CD14-positive monocyte (primary cell): ENCODE measurements at regions not wholly inside any gene's neighbourhood (a gene's known extent, or its start where the extent isn't known, plus 50 kb on each side); places are given as distances from the start of the nearest gene placed in this dataset.

Source experiments
- DNase-seq, 3 donors: peaks; one replicate each; pipeline ENCODE4 v3.0.0-alpha.2; 2011 to 2022
- H2AFZ ChIP-seq: 2 replicates; pipeline ENCODE4 v1.6.0; 2012; ENCODE audit warnings: mild to moderate bottlenecking, low read depth, low read length, inconsistent platforms; ENCODE audit not compliant: insufficient read depth, poor library complexity, severe bottlenecking
- H3K27ac ChIP-seq, 2 donors: 1 replicate in 1 of 2; 2 replicates in 1 of 2; pipeline ENCODE4 v1.5.1; 2012 to 2013; ENCODE audit warnings: low read length in 2 of 2, control low read depth in 1 of 2, inconsistent platforms in 1 of 2, low read depth in 1 of 2, mild to moderate bottlenecking in 1 of 2
- H3K27me3 ChIP-seq, 2 donors: one replicate each; pipeline versions ENCODE4 v1.6.0 to v1.6.1; 2011 to 2013; ENCODE audit warnings: low read length in 2 of 2; ENCODE audit not compliant: control insufficient read depth in 2 of 2, insufficient read depth in 2 of 2
- H3K36me3 ChIP-seq, 2 donors: replicated peaks in 1 of 2; 1 replicate in 1 of 2; 2 replicates in 1 of 2; pipeline versions ENCODE4 v1.5.1 to v1.6.1; 2012 to 2013; ENCODE audit warnings: low read length in 2 of 2, control low read depth in 1 of 2, inconsistent platforms in 1 of 2, mild to moderate bottlenecking in 1 of 2; ENCODE audit not compliant: insufficient read depth in 2 of 2, control insufficient read depth in 1 of 2
- H3K4me1 ChIP-seq, 2 donors: 1 replicate in 1 of 2; 2 replicates in 1 of 2; pipeline versions ENCODE4 v1.5.1 to v1.6.1; 2012 to 2013; ENCODE audit warnings: low read length in 2 of 2, control low read depth in 1 of 2, inconsistent platforms in 1 of 2, mild to moderate bottlenecking in 1 of 2, moderate library complexity in 1 of 2; ENCODE audit not compliant: insufficient read depth in 2 of 2, control insufficient read depth in 1 of 2
- H3K4me2 ChIP-seq: replicated peaks from 2 replicates; pipeline ENCODE3; 2012; ENCODE audit warnings: low read length, moderate library complexity, mild to moderate bottlenecking; ENCODE audit not compliant: poor library complexity, severe bottlenecking; ENCODE audit errors: extremely low read depth
- H3K4me3 ChIP-seq, 3 experiments: fragments of 200-600 bp in 1 of 3; sonication (generic) in 1 of 3; replicated peaks in 1 of 3; 1 replicate in 2 of 3; 2 replicates in 1 of 3; pipeline ENCODE4 v1.5.1; 2011 to 2013; ENCODE audit warnings: low read length in 3 of 3, mild to moderate bottlenecking in 3 of 3, control low read depth in 2 of 3, low read depth in 2 of 3, inconsistent platforms in 1 of 3, moderate library complexity in 1 of 3
- H3K79me2 ChIP-seq: 2 replicates; pipeline ENCODE4 v1.6.0; 2012; ENCODE audit warnings: mild to moderate bottlenecking, control low read depth, inconsistent platforms, low read length, moderate library complexity; ENCODE audit not compliant: insufficient read depth
- H3K9ac ChIP-seq: 2 replicates; pipeline ENCODE4 v1.6.0; 2017; ENCODE audit warnings: low read length, mild to moderate bottlenecking; ENCODE audit not compliant: insufficient read depth, poor library complexity, severe bottlenecking
- H3K9me3 ChIP-seq, 2 donors: replicated peaks in 1 of 2; 1 replicate in 1 of 2; 2 replicates in 1 of 2; pipeline versions ENCODE4 v1.5.1 to v1.6.1; 2012 to 2013; ENCODE audit warnings: low read length in 2 of 2, control low read depth in 1 of 2; ENCODE audit not compliant: control insufficient read depth in 1 of 2, insufficient read depth in 1 of 2
- H4K20me1 ChIP-seq: 2 replicates; pipeline ENCODE4 v1.6.0; 2012; ENCODE audit warnings: mild to moderate bottlenecking, low read length, control low read depth, moderate library complexity; ENCODE audit not compliant: insufficient read depth
- H3K27ac Mint-ChIP-seq, 7 donors: one replicate each; pipeline ENCODE4 v1.8.0; 2020; ENCODE audit warnings: mild to moderate bottlenecking in 7 of 7, mixed read lengths in 7 of 7, moderate library complexity in 6 of 7, inconsistent platforms in 2 of 7
- H3K27me3 Mint-ChIP-seq, 3 donors: one replicate each; pipeline ENCODE4 v1.8.0; 2021 to 2022; ENCODE audit warnings: low read depth in 3 of 3, mild to moderate bottlenecking in 3 of 3, mixed read lengths in 3 of 3, moderate library complexity in 3 of 3, inconsistent platforms in 1 of 3
- H3K36me3 Mint-ChIP-seq, 2 donors: one replicate each; pipeline ENCODE4 v1.8.0; 2020; ENCODE audit warnings: mixed read lengths in 2 of 2, inconsistent platforms in 1 of 2, mild to moderate bottlenecking in 1 of 2
- H3K4me1 Mint-ChIP-seq: one replicate; pipeline ENCODE4 v1.8.0; 2020; ENCODE audit warnings: mild to moderate bottlenecking, mixed read lengths
- H3K4me3 Mint-ChIP-seq, 2 donors: one replicate each; pipeline ENCODE4 v1.8.0; 2020; ENCODE audit warnings: mild to moderate bottlenecking in 2 of 2, mixed read lengths in 2 of 2, moderate library complexity in 1 of 2
- H3K9me3 Mint-ChIP-seq, 7 donors: one replicate each; pipeline ENCODE4 v1.8.0; 2020 to 2022; ENCODE audit warnings: mixed read lengths in 7 of 7, mild to moderate bottlenecking in 6 of 7, moderate library complexity in 6 of 7, inconsistent platforms in 2 of 7
- CTCF ChIP-seq: fragments of 200-600 bp; IDR thresholded peaks from one replicate; pipeline ENCODE4 v1.8.0; 2022; ENCODE audit warnings: antibody characterized with exemption, mild to moderate bottlenecking
- WGBS: methylation state at CpG from one replicate; pipeline ENCODE4 v1.1.5; 2013; ENCODE audit warnings: missing lambda C conversion rate; ENCODE audit not compliant: insufficient coverage; 5-methylcytosine and 5-hydroxymethylcytosine counted together
- intact Hi-C, 2 donors: fragments of 100-400 bp; cut with micrococcal nuclease; formaldehyde crosslinking; loops; one replicate each; pipeline versions ENCODE4 v1.15.0 to v1.15.1; 2023

DNA sequence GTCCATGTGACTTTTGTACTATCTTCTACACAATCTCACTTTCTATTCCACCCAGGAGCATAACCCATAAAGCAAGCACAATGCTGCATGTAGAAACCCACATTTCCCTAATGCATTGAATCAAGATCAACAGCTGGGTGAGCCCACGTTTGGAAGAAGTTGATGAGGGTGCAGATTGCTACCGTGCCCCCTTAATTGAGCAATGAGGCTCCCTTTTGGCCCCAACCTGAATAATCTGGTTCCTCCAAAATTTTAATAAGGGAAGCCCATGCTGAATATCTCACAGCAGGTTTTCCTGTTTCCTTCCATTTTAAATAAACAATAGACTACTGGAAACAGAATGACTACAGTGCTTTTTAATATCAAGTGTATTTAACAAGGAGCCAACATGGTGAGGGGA is 403.6 kb upstream of the SGCG start:
- intact Hi-C loops, result no loop called here
- DNase-seq, result no peak
- Histone ChIP-seq H3K27ac (no peak overlapping the region), H3K36me3 (no peaks in the 10 kb centered on the region), H4K20me1 (no peaks in the 10 kb centered on the region), H2AFZ (no peak overlapping the region), H3K9ac (no peak overlapping the region), H3K4me2 (no peak overlapping the region), H3K79me2 (no peaks in the 10 kb centered on the region), H3K4me3 (no peak overlapping the region), H3K9me3 (peaks cover 0 to 3% of the 10 kb centered on the region in 2 donors), H3K27me3 (no peaks in the 10 kb centered on the region), H3K4me1 (no peaks in the 10 kb centered on the region)
- Mint-ChIP-seq H3K27me3 (peaks cover 0 to 4% (median 1%) of the 10 kb centered on the region in 3 donors), H3K4me1 (no peaks in the 10 kb centered on the region), H3K4me3 (no peak overlapping the region), H3K36me3 (no peaks in the 10 kb centered on the region), H3K9me3 (peaks cover 0 to 6% (median 2%) of the 10 kb centered on the region in 7 donors), H3K27ac (no peak overlapping the region)
- no CpG with 5 or more reads among the region's 2 CpGs for WGBS
- TF ChIP-seq CTCF, result no peak

DNA sequence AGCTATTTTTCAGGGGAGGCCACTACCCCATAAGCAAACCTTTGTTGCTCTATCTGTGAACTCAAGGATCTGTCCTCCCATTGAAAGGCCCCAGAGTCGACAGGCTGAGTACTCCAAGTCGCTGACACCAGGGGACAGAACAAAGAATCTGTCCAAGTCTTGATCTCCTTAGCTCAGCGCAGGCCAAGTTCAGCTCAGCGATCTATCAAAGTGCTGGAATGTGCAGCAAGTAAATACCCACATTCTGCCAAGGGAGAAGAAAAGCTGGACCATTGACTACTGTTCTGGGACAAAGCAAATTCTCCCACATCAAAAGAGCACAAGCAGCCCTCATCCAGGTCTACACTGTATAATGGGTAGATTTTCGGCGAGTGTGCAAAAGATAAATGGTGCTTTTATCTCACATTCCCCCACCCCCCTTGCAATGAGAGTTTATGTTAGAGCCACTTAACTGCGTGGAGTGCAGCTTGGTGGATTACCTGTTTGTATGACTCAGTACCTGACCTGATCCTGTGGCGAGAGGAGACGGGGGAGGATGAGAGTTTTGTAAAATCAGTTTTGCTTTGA is 391.7 kb upstream of the SGCG start:
- Histone ChIP-seq H3K9ac (no peak overlapping the region), H3K9me3 (no peaks in the 10 kb centered on the region), H3K27me3 (no peaks in the 10 kb centered on the region), H3K79me2 (no peaks in the 10 kb centered on the region), H4K20me1 (no peaks in the 10 kb centered on the region), H3K36me3 (no peaks in the 10 kb centered on the region), H3K27ac (no peak overlapping the region), H3K4me1 (no peaks in the 10 kb centered on the region), H2AFZ (no peak overlapping the region), H3K4me3 (no peak overlapping the region), H3K4me2 (no peak overlapping the region)
- DNase-seq, result no peak
- intact Hi-C loops, result no loop called here
- Mint-ChIP-seq H3K4me1 (no peaks in the 10 kb centered on the region), H3K27ac (no peak overlapping the region), H3K4me3 (no peak overlapping the region), H3K27me3 (peaks cover 0 to 6% (median 3%) of the 10 kb centered on the region in 3 donors), H3K36me3 (no peaks in the 10 kb centered on the region), H3K9me3 (no peaks in the 10 kb centered on the region)
- 62% methylated on average over 2 of the region's 9 CpGs for WGBS
- TF ChIP-seq CTCF, result no peak
